Peyer's patch (tissue), 4 donors: ENCODE measurements at regions not wholly inside any gene's neighbourhood (a gene's known extent, or its start where the extent isn't known, plus 50 kb on each side); places are given as distances from the start of the nearest gene placed in this dataset.

ENCODE experiments used
- CTCF ChIP-seq, 6 experiments: fragments of 450-650 bp in 4 of 6; fragments of 200-600 bp in 2 of 6; sonication (generic) in 1 of 6; IDR thresholded peaks; one replicate each; pipeline ENCODE4 v1.5.1; 2017 to 2019; ENCODE audit warnings: antibody characterized with exemption in 6 of 6, mild to moderate bottlenecking in 3 of 6, moderate library complexity in 1 of 6
- POLR2A ChIP-seq, 2 donors: fragments of 450-650 bp; IDR thresholded peaks; one replicate each; pipeline ENCODE4 v1.5.1; 2017; ENCODE audit warnings: antibody characterized with exemption in 2 of 2, mild to moderate bottlenecking in 2 of 2, moderate library complexity in 2 of 2

DNA sequence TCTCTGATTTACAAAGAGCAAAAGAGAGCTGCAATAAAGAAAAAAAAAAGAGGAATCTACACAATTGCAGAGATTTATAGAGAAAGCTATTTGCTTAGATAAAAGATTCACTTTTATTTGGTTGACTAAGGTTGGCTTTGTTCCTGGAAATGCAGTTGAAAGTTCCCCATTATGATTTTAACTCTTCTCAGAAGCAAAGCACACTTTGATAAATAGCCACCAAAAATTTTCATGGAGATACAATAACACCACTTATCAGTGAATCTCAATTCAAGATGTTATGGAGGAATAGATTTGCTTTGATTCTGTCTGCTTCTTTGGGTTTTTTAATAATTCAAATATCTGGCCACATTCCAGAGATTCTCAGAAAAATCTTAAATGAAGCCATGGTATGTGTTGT lies 88.5 kb upstream of the ANO3 start:
- TF ChIP-seq POLR2A (IDR thresholded peaks at IDR 0.05) (no peak), CTCF (IDR thresholded peaks at IDR 0.05) (no peak)
